ENCODE measurements at regions not wholly inside any gene's neighbourhood (a gene's known extent, or its start where the extent isn't known, plus 50 kb on each side); places are given as distances from the start of the nearest gene placed in this dataset.

DNA sequence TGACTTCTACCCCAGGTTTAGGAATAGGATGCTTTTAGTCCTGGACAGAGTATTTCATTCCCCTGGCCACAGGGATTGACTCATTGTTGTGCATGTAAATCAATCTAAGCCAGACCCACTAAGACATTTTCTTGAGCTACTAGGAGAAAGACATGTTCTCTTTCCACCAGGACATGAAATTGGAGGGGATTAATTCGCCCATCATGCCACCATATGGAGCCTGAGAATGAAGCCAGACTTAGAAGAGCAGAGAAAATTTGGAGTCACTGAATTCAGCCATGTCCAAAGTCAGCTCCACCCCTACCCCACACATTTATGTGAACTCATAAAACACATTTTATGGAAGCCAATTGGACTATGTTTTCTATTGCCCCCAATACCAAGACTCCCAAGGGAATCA, 322.5 kb downstream of the NFIB start:
- no peak overlapping the region for H3K4me3 ChIP-seq
- no peaks in the 10 kb centered on the region for H3K4me1 ChIP-seq
- no peak overlapping the region for H3K27ac ChIP-seq
- no peaks in the 10 kb centered on the region for H3K27me3 ChIP-seq
- TF ChIP-seq POLR2A (IDR thresholded peaks at IDR 0.05), result no peak
- TF ChIP-seq POLR2AphosphoS5 (IDR thresholded peaks at IDR 0.05), result no peak
- TF ChIP-seq, protein P1, sequence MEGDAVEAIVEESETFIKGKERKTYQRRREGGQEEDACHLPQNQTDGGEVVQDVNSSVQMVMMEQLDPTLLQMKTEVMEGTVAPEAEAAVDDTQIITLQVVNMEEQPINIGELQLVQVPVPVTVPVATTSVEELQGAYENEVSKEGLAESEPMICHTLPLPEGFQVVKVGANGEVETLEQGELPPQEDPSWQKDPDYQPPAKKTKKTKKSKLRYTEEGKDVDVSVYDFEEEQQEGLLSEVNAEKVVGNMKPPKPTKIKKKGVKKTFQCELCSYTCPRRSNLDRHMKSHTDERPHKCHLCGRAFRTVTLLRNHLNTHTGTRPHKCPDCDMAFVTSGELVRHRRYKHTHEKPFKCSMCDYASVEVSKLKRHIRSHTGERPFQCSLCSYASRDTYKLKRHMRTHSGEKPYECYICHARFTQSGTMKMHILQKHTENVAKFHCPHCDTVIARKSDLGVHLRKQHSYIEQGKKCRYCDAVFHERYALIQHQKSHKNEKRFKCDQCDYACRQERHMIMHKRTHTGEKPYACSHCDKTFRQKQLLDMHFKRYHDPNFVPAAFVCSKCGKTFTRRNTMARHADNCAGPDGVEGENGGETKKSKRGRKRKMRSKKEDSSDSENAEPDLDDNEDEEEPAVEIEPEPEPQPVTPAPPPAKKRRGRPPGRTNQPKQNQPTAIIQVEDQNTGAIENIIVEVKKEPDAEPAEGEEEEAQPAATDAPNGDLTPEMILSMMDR (IDR thresholded peaks at IDR 0.05), result no peak
- no peak for TF ChIP-seq EP300 (IDR thresholded peaks at IDR 0.05)
- WGBS, 2 donors (ENCODE audit: low coverage in 1 of 2), result 82% methylated on average over 1 of the region's 1 CpG; no CpG with 5 or more reads in 1 of the 2 donors
- H3K36me3 ChIP-seq, result no peaks in the 10 kb centered on the region
- no peak for ATAC-seq
- no peaks in the 10 kb centered on the region for H3K9me3 ChIP-seq

DNA sequence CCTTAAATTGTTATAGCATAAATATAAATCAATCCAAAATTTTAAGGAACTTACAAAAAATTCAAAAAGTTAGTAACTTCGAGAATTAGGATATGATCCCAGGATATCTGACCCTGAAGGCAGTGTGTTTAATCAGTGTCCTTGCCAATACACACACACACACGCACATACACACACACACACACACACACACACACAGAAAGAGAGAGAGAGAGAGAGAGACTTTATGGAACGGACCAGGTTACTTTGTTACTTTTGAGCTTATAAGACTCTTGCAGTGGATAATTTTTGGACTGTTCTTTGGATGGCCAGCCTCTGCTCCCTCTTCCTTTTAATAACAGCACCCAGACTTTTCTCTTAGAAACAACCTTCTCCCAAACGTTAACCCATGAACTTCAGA, 322.9 kb downstream of the NFIB start:
- Histone ChIP-seq H3K27ac (no peak overlapping the region), H3K9me3 (no peaks in the 10 kb centered on the region), H3K4me3 (no peak overlapping the region), H3K4me1 (no peaks in the 10 kb centered on the region), H3K27me3 (no peaks in the 10 kb centered on the region), H3K36me3 (no peaks in the 10 kb centered on the region)
- ATAC-seq, result no peak
- no peak for TF ChIP-seq POLR2AphosphoS5 (IDR thresholded peaks at IDR 0.05)
- TF ChIP-seq, protein P1 (IDR thresholded peaks at IDR 0.05), result no peak
- no peak for TF ChIP-seq EP300 (IDR thresholded peaks at IDR 0.05)
- no peak for TF ChIP-seq POLR2A (IDR thresholded peaks at IDR 0.05)
- WGBS, 2 donors (ENCODE audit: low coverage in 1 of 2), result 68 to 90% methylated on average over 3 to 4 of the region's 4 CpGs

DNA sequence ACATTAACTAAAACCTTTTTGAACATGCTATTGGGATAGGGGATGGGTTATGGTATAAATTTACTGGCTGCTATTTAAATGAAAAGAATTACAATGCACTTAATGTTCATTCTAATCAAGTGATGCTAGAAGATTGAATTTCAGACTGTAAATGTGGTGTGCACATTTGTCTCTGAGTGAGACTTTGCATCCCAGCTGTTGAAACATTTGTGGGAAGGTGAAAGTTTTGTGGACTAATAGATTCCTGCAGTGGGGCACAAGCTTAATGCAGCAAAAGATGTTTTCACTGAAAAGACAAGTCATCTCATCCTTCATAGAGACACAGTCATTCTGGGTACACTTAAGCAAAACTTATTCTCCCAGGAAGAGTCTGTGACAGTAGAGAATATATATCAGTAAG, 323.6 kb downstream of the NFIB start:
- no peaks in the 10 kb centered on the region for H3K27me3 ChIP-seq
- H3K4me1 ChIP-seq, result no peaks in the 10 kb centered on the region
- TF ChIP-seq POLR2AphosphoS5 (IDR thresholded peaks at IDR 0.05) (no peak), EP300 (IDR thresholded peaks at IDR 0.05) (no peak), POLR2A (IDR thresholded peaks at IDR 0.05) (no peak)
- TF ChIP-seq, protein P1 (IDR thresholded peaks at IDR 0.05), result no peak
- ATAC-seq, result no peak
- H3K36me3 ChIP-seq, result no peaks in the 10 kb centered on the region
- no peak overlapping the region for H3K4me3 ChIP-seq
- H3K9me3 ChIP-seq, result no peaks in the 10 kb centered on the region
- no peak overlapping the region for H3K27ac ChIP-seq

DNA sequence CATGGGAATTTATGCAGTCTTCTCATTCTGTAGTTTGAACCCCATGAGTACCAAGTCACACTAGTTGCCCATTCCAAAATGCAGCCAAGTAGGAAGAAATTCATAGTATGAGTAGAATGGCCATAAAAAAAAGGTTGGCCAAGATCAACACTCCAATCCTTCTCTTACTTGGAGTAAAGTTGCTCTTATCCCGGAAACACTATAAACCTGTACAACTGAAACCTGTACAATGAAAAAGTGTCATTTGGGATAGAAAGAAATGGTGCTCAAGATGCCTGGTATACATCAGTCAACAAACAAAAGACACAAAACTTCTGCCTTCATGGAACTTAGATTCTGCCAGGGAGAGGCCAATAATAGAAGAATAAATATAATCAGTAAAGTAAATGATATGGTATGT, 325.0 kb downstream of the NFIB start:
- H3K4me1 ChIP-seq, result no peaks in the 10 kb centered on the region
- ATAC-seq, result no peak
- H3K9me3 ChIP-seq, result no peaks in the 10 kb centered on the region
- TF ChIP-seq POLR2AphosphoS5 (IDR thresholded peaks at IDR 0.05) (no peak), POLR2A (IDR thresholded peaks at IDR 0.05) (no peak), EP300 (IDR thresholded peaks at IDR 0.05) (no peak)
- TF ChIP-seq, protein P1 (IDR thresholded peaks at IDR 0.05), result no peak
- WGBS, 2 donors (ENCODE audit: low coverage in 1 of 2), result 0% methylated on average over 1 of the region's 1 CpG; no CpG with 5 or more reads in 1 of the 2 donors
- H3K4me3 ChIP-seq, result no peak overlapping the region
- H3K36me3 ChIP-seq, result no peaks in the 10 kb centered on the region
- H3K27me3 ChIP-seq, result no peaks in the 10 kb centered on the region
- H3K27ac ChIP-seq, result no peak overlapping the region

DNA sequence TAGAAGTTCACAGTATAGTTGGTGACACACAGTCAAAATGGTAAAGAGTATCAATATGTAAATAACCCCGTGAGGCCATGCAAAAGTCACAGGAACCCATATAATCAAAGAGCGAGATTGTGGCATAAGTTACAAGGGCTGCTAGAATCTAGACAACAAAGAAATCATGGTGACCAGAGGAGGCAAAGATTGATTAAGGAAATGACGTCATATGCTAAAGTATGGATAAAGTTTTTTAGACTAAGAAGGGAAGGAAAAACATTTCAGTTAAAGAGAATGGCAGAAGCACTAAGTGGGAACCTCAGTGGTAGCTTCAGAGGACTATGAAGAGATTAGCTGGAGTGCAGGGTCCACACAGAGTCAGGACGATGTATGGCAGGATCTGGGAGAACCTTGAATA, 330.3 kb downstream of the NFIB start:
- H3K4me1 ChIP-seq, result no peaks in the 10 kb centered on the region
- 93 to 97% methylated on average over 3 to 4 of the region's 4 CpGs for WGBS, 2 donors (ENCODE audit: low coverage in 1 of 2)
- ATAC-seq, result no peak
- no peak overlapping the region for H3K27ac ChIP-seq
- TF ChIP-seq EP300 (IDR thresholded peaks at IDR 0.05) (no peak), POLR2AphosphoS5 (IDR thresholded peaks at IDR 0.05) (no peak), POLR2A (IDR thresholded peaks at IDR 0.05) (no peak)
- TF ChIP-seq, protein P1 (IDR thresholded peaks at IDR 0.05), result no peak
- no peaks in the 10 kb centered on the region for H3K27me3 ChIP-seq
- no peaks in the 10 kb centered on the region for H3K9me3 ChIP-seq
- no peaks in the 10 kb centered on the region for H3K36me3 ChIP-seq
- H3K4me3 ChIP-seq, result no peak overlapping the region

Measured in gastroesophageal sphincter (tissue), 4 donors.